ENCODE measurements at regions not wholly inside any gene's neighbourhood (a gene's known extent, or its start where the extent isn't known, plus 50 kb on each side); places are given as distances from the start of the nearest gene placed in this dataset.

DNA sequence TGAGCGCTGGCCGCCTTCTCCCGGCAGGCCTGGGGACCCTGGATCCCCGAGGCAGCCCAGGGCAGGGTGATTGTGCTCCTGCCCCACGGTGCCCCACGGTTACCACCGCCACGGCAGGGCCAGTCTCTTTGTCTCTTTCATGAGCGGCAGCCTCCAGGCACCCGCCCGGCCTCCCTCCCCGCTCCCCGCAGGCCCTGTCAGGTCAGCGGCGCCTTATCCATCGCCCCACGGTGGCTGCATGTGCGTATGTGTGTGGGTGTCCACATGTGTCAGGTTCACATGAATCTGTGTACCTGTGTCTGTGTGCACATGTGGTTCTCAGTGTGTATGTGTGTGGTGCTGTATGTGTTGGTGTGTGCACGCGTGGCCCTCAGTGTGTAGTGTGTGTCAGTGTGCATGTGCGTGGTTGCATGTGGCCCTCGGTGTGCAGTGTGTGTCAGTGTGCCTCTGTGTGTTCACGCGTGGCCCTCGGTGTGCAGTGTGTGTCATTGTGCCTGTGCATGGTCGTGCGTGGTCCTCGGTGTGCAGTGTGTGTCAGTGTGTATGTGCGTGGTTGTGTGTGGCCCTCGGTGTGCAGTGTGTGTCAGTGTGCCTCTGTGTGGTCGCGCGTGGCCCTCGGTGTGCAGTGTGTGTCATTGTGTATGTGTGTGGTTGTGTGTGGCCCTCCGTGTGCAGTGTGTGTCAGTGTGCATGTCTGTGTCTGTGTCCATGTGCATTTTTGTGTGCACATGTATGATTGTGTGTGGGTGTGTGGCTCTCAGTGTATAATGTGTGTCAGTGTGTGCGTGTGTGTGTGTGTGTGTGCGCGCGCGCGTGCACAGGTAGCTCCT lies 239.2 kb upstream of the GSE1 start:
- TF ChIP-seq, protein P1, sequence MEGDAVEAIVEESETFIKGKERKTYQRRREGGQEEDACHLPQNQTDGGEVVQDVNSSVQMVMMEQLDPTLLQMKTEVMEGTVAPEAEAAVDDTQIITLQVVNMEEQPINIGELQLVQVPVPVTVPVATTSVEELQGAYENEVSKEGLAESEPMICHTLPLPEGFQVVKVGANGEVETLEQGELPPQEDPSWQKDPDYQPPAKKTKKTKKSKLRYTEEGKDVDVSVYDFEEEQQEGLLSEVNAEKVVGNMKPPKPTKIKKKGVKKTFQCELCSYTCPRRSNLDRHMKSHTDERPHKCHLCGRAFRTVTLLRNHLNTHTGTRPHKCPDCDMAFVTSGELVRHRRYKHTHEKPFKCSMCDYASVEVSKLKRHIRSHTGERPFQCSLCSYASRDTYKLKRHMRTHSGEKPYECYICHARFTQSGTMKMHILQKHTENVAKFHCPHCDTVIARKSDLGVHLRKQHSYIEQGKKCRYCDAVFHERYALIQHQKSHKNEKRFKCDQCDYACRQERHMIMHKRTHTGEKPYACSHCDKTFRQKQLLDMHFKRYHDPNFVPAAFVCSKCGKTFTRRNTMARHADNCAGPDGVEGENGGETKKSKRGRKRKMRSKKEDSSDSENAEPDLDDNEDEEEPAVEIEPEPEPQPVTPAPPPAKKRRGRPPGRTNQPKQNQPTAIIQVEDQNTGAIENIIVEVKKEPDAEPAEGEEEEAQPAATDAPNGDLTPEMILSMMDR (IDR thresholded peaks at IDR 0.05): no peak
- TF ChIP-seq POLR2A (IDR thresholded peaks at IDR 0.05): no peak
